AG04450 (cell line): ENCODE measurements at regions not wholly inside any gene's neighbourhood (a gene's known extent, or its start where the extent isn't known, plus 50 kb on each side); places are given as distances from the start of the nearest gene placed in this dataset.

Experiments
- CTCF ChIA-PET: fragments of 300-600, 350-600 bp; formaldehyde crosslinking; extraction: SDS; loops from one replicate; lab custom pipeline; 2022; ENCODE audit warnings: antibody characterized with exemption, inconsistent platforms; lab: Charles Lee
- POLR2A ChIA-PET: fragments of 350-600 bp; formaldehyde crosslinking; extraction: SDS; loops from one replicate; lab custom pipeline; 2021; ENCODE audit warnings: antibody characterized with exemption, inconsistent platforms; lab: Yijun Ruan, JAX
- DNase-seq: peaks from one replicate; pipeline ENCODE4 v3.0.0-alpha.2; 2011; ENCODE audit warnings: low read depth, low spot score
- H3K27ac ChIP-seq: one replicate; pipeline ENCODE4 v1.5.1; 2012; ENCODE audit warnings: low read depth, low read length, control low read depth
- H3K27me3 ChIP-seq: one replicate; pipeline ENCODE4 v1.6.0; 2012; ENCODE audit warnings: low read length; ENCODE audit not compliant: control insufficient read depth, insufficient read depth
- H3K4me3 ChIP-seq: 2 replicates; pipeline ENCODE4 v1.5.1; 2011; ENCODE audit warnings: mild to moderate bottlenecking, low read depth, low read length, control low read depth
- H3K9me3 ChIP-seq: 2 replicates; pipeline ENCODE4 v1.5.1; 2012; ENCODE audit warnings: low read length; ENCODE audit not compliant: control insufficient read depth, insufficient read depth
- CTCF ChIP-seq: IDR thresholded peaks from 2 replicates; pipeline ENCODE4 v1.5.1; 2011; ENCODE audit warnings: low read depth, low read length, control low read depth, inconsistent platforms

GRCh38 chr2:167386694-167387093 is 498.4 kb downstream of the XIRP2 start:
- H3K9me3 ChIP-seq, result no peaks in the 10 kb centered on the region
- no peak overlapping the region for H3K27ac ChIP-seq
- POLR2A ChIA-PET, result no interaction called here
- CTCF ChIA-PET, result no interaction called here
- H3K4me3 ChIP-seq, result no peak overlapping the region
- no peaks in the 10 kb centered on the region for H3K27me3 ChIP-seq
- DNase-seq, result no peak
- no peak for TF ChIP-seq CTCF

GRCh38 chr2:167383610-167384194 is 495.4 kb downstream of the XIRP2 start:
- Histone ChIP-seq H3K27me3 (no peaks in the 10 kb centered on the region), H3K9me3 (no peaks in the 10 kb centered on the region), H3K27ac (no peak overlapping the region), H3K4me3 (no peak overlapping the region)
- TF ChIP-seq CTCF, result no peak
- DNase-seq, result no peak
- ChIA-PET POLR2A (no interaction called here), CTCF (no interaction called here)

GRCh38 chr2:167381349-167381748 is 493.1 kb downstream of the XIRP2 start:
- H3K27ac ChIP-seq, result no peak overlapping the region
- H3K27me3 ChIP-seq, result no peaks in the 10 kb centered on the region
- H3K4me3 ChIP-seq, result no peak overlapping the region
- no peaks in the 10 kb centered on the region for H3K9me3 ChIP-seq
- DNase-seq, result no peak
- TF ChIP-seq CTCF, result no peak
- POLR2A ChIA-PET, result no interaction called here
- CTCF ChIA-PET, result no interaction called here

GRCh38 chr2:167380555-167380954 is 492.3 kb downstream of the XIRP2 start:
- DNase-seq, result no peak
- no peaks in the 10 kb centered on the region for H3K27me3 ChIP-seq
- ChIA-PET CTCF (no interaction called here), POLR2A (no interaction called here)
- no peak for TF ChIP-seq CTCF
- H3K9me3 ChIP-seq, result no peaks in the 10 kb centered on the region
- H3K27ac ChIP-seq, result no peak overlapping the region
- H3K4me3 ChIP-seq, result no peak overlapping the region

GRCh38 chr2:167380094-167380493 is 491.8 kb downstream of the XIRP2 start:
- ChIA-PET POLR2A (no interaction called here), CTCF (no interaction called here)
- no peak for TF ChIP-seq CTCF
- Histone ChIP-seq H3K4me3 (no peak overlapping the region), H3K9me3 (no peaks in the 10 kb centered on the region), H3K27ac (no peak overlapping the region), H3K27me3 (no peaks in the 10 kb centered on the region)
- no peak for DNase-seq
